Progenitor cell of endocrine pancreas (in vitro differentiated cells): ENCODE measurements at regions not wholly inside any gene's neighbourhood (a gene's known extent, or its start where the extent isn't known, plus 50 kb on each side); places are given as distances from the start of the nearest gene placed in this dataset.

Experiments
- DNase-seq: peaks from one replicate; pipeline ENCODE4 v3.0.0; 2021; ENCODE audit warnings: low spot score; ENCODE audit not compliant: unreplicated experiment
- H3K27ac Mint-ChIP-seq: 2 replicates; pipeline ENCODE4 v1.8.0; 2021; ENCODE audit warnings: mild to moderate bottlenecking, moderate library complexity, mixed read lengths
- H3K27me3 Mint-ChIP-seq: 2 replicates; pipeline ENCODE4 v1.8.0; 2021; ENCODE audit warnings: mixed read lengths
- H3K36me3 Mint-ChIP-seq: 2 replicates; pipeline ENCODE4 v1.8.0; 2022; ENCODE audit warnings: mixed read lengths; ENCODE audit not compliant: insufficient read depth
- H3K4me1 Mint-ChIP-seq: 2 replicates; pipeline ENCODE4 v1.8.0; 2021; ENCODE audit warnings: low read depth, mixed read lengths
- H3K4me3 Mint-ChIP-seq: 2 replicates; pipeline ENCODE4 v1.8.0; 2021; ENCODE audit warnings: low read depth, mild to moderate bottlenecking, moderate library complexity, mixed read lengths
- H3K9me3 Mint-ChIP-seq: 2 replicates; pipeline ENCODE4 v1.8.0; 2021; ENCODE audit warnings: low read depth, mixed read lengths
- CTCF ChIP-seq: fragments of 200-600 bp; sonication (generic); IDR thresholded peaks from one replicate; pipeline ENCODE4 v1.5.0; 2021; ENCODE audit warnings: antibody characterized with exemption, mild to moderate bottlenecking; ENCODE audit not compliant: unreplicated experiment

- Mint-ChIP-seq H3K4me1 (no peaks in the 10 kb centered on the region), H3K27ac (no peak overlapping the region), H3K36me3 (no peaks in the 10 kb centered on the region)
Observed at GRCh38 chr15:47917881-47918280, 200.6 kb downstream of the SEMA6D start.

GRCh38 chr15:47918877-47919276, 201.6 kb downstream of the SEMA6D start:
- Mint-ChIP-seq H3K9me3 (no peaks in the 10 kb centered on the region), H3K27ac (no peak overlapping the region)

More at GRCh38 chr15:47917881-47918280, 200.6 kb downstream of the SEMA6D start:
- no peak for TF ChIP-seq CTCF
- H3K27me3 Mint-ChIP-seq, result no peaks in the 10 kb centered on the region
- no peak overlapping the region for H3K4me3 Mint-ChIP-seq
- no peak for DNase-seq
- no peaks in the 10 kb centered on the region for H3K9me3 Mint-ChIP-seq

GRCh38 chr15:47924381-47924780, 196.4 kb upstream of the SLC24A5 start:
- no peaks in the 10 kb centered on the region for H3K9me3 Mint-ChIP-seq
- H3K4me1 Mint-ChIP-seq, result no peaks in the 10 kb centered on the region
- no peak overlapping the region for H3K4me3 Mint-ChIP-seq
- no peak for DNase-seq
- no peaks in the 10 kb centered on the region for H3K27me3 Mint-ChIP-seq
- H3K27ac Mint-ChIP-seq, result no peak overlapping the region
- TF ChIP-seq CTCF, result no peak
- H3K36me3 Mint-ChIP-seq, result no peaks in the 10 kb centered on the region

More at GRCh38 chr15:47918877-47919276, 201.6 kb downstream of the SEMA6D start:
- no peaks in the 10 kb centered on the region for H3K4me1 Mint-ChIP-seq
- H3K4me3 Mint-ChIP-seq, result no peak overlapping the region
- H3K27me3 Mint-ChIP-seq, result no peaks in the 10 kb centered on the region
- DNase-seq, result no peak
- TF ChIP-seq CTCF, result no peak
- H3K36me3 Mint-ChIP-seq, result no peaks in the 10 kb centered on the region

- Mint-ChIP-seq H3K27ac (no peak overlapping the region), H3K4me3 (no peak overlapping the region), H3K27me3 (peaks cover 2% of the 10 kb centered on the region), H3K4me1 (peaks cover 1% of the 10 kb centered on the region), H3K9me3 (no peaks in the 10 kb centered on the region), H3K36me3 (no peaks in the 10 kb centered on the region)
- TF ChIP-seq CTCF, result no peak
- no peak for DNase-seq
Observed at GRCh38 chr15:47929138-47929803, 191.5 kb upstream of the SLC24A5 start.

GRCh38 chr15:47932261-47932660, 188.5 kb upstream of the SLC24A5 start:
- Mint-ChIP-seq H3K4me3 (no peak overlapping the region), H3K4me1 (peaks cover 1% of the 10 kb centered on the region), H3K27ac (peak overlapping the region; percentile 62), H3K9me3 (no peaks in the 10 kb centered on the region), H3K27me3 (peaks cover 8% of the 10 kb centered on the region), H3K36me3 (no peaks in the 10 kb centered on the region)
- DNase-seq, result no peak
- TF ChIP-seq CTCF, result no peak
